HG02798 (cell line): ENCODE measurements at regions not wholly inside any gene's neighbourhood (a gene's known extent, or its start where the extent isn't known, plus 50 kb on each side); places are given as distances from the start of the nearest gene placed in this dataset.
"Not testable (repeated sequence)": the region's sequence is repeated elsewhere in the genome, so short reads cannot be mapped to it uniquely, and the experiment has no call there.

Source experiments
- ATAC-seq: cut with Tn5 transposase; IDR thresholded peaks from one replicate; pipeline ENCODE4 v1.9.1; 2021; ENCODE audit warnings: mild to moderate bottlenecking; ENCODE audit not compliant: unreplicated experiment, poor library complexity

- no peak for ATAC-seq
These were observed 232.0 kb upstream of the STT3B start for GRCh38 chr3:31300456-31301443.

GRCh38 chr3:31302343-31302742 is 230.4 kb upstream of the STT3B start:
- ATAC-seq: no peak

- ATAC-seq: no peak
These were observed 227.4 kb upstream of the STT3B start for GRCh38 chr3:31305340-31305739.

GRCh38 chr3:31307131-31307785 is 225.5 kb upstream of the STT3B start:
- ATAC-seq: no peak

- no peak for ATAC-seq
These were observed 221.2 kb upstream of the STT3B start for GRCh38 chr3:31311559-31311958.

GRCh38 chr3:31312400-31312799 is 220.3 kb upstream of the STT3B start:
- ATAC-seq: no peak

- ATAC-seq: no peak
These were observed 218.5 kb upstream of the STT3B start for GRCh38 chr3:31314258-31314657.

- ATAC-seq: no peak
These were observed 213.4 kb upstream of the STT3B start for GRCh38 chr3:31319332-31319731.

- no peak for ATAC-seq
These were observed 211.1 kb upstream of the STT3B start for GRCh38 chr3:31321620-31322019.

GRCh38 chr3:31322460-31322859 is 210.3 kb upstream of the STT3B start:
- no peak for ATAC-seq

- not testable (repeated sequence) for ATAC-seq
These were observed 204.8 kb upstream of the STT3B start for GRCh38 chr3:31327826-31328357.

GRCh38 chr3:31331278-31331677 is 201.4 kb upstream of the STT3B start:
- ATAC-seq: no peak

GRCh38 chr3:31341130-31341529 is 191.6 kb upstream of the STT3B start:
- ATAC-seq: no peak

- ATAC-seq: no peak
These were observed 189.7 kb upstream of the STT3B start for GRCh38 chr3:31343075-31343474.

GRCh38 chr3:31345581-31345980 is 187.1 kb upstream of the STT3B start:
- no peak for ATAC-seq

- ATAC-seq: no peak
These were observed 186.2 kb upstream of the STT3B start for GRCh38 chr3:31346542-31346979.

- no peak for ATAC-seq
These were observed 183.6 kb upstream of the STT3B start for GRCh38 chr3:31349001-31349748.

GRCh38 chr3:31350307-31350706 is 182.4 kb upstream of the STT3B start:
- ATAC-seq: no peak

GRCh38 chr3:31352331-31352730 is 180.4 kb upstream of the STT3B start:
- no peak for ATAC-seq

- no peak for ATAC-seq
These were observed 179.6 kb upstream of the STT3B start for GRCh38 chr3:31353166-31353565.
